NCI-H128 (cell line): ENCODE measurements at regions not wholly inside any gene's neighbourhood (a gene's known extent, or its start where the extent isn't known, plus 50 kb on each side); places are given as distances from the start of the nearest gene placed in this dataset.
"Not testable (repeated sequence)": the region's sequence is repeated elsewhere in the genome, so short reads cannot be mapped to it uniquely, and the experiment has no call there.

Source experiments
- DNase-seq: peaks from one replicate; lab custom pipeline; 2025; ENCODE audit not compliant: unreplicated experiment; lab: John Stamatoyannopoulos, UW

- no peak for DNase-seq
Observed at GRCh38 chr9:3773362-3774060, 247.7 kb upstream of the RFX3 start.

DNA sequence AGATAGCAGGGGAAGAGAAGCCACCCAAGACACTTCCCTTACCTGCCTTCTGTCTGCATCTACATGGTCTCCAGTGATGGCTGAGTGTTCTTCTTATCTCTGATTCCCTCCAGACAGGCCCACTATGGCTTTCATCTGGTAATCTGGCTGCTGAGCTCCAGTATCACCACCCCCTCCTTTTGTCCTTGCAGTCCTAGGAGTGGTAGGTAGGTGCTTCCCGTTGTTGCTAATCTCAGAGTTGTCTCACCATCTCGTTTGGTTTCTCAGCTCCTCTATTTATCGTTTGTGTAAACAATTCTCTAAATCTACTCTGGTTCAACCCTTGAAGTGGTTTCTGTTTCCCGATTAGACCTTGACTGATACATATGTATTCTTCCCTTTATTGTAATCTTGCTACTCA lies 243.8 kb upstream of the RFX3 start:
- DNase-seq = no peak

GRCh38 chr9:3768712-3769457 lies 243.1 kb upstream of the RFX3 start:
- DNase-seq = no peak

DNA sequence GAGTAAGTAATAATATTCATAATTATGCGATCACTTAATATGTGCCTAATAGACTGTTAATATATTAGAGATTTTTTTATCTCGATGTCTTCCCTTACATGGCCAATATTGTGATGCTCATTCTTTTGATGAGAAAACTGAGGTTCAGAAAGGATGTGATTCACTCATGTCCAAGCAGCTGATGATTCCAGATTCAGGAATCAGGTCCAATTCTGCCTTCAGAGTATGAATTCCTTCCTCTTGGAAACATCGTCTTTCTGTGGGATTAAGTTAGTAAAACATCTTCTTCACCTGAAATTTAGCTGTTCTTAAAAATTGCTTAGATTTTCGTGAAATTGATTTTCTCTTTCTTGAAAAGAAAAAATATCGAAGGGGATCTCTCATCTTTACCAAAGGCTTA lies 242.5 kb upstream of the RFX3 start:
- no peak for DNase-seq

DNA sequence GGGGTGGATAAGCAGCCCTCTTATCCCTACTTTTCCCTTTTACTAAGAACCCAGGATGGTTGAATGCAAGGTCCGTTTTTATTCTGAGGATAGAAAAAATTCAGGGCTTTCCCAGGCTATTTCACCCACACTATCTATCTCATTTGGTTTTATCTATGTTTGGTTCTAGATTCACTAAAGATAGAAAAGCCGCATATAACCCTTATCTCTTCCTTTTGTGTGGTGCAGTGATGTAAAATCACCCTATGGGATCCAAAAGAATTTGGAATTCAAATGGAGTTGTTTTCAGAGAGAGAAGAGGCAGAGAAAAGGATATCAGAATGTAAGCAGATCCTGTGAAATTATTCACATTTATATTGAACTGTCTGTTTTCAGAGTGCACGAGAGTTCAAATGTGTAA lies 236.3 kb upstream of the RFX3 start:
- no peak for DNase-seq

- no peak for DNase-seq
Observed at GRCh38 chr9:3760031-3760430, 234.2 kb upstream of the RFX3 start.

DNA sequence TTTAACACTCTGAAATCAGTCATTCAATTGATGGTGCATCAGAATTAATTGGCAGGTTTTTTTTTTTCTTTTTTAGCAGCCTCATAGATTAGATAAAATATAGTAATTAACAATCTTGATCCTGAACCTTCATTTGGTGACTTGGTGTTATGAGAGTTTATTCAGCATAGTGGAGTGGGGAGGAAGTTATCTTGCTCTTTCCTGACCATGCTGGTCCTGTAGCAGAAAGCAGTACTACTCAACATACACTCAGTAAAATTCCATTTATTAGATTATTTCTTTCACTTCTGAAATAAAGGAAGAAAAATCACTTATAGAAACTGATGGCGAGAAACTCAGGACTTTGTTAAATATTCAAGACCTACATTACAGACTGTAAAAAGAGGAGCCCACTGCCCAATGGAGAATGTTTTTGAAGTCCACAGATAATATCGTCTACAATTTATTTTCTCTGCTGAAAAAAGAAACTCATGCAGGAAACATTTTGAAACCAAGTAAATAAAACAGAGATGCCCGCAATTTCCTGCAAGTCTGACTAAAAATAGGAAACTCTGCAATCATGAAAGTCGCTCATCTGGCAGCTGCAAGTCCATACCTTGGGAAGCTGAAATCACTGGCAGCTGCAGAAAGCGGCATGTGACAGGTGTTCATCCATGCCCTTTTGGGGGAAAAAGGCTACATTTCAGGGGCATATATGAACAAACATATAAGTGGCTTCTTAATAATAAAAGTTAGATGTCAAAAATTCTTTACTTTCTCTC lies 233.2 kb upstream of the RFX3 start:
- no peak for DNase-seq

GRCh38 chr9:3756071-3756470 lies 230.3 kb upstream of the RFX3 start:
- no peak for DNase-seq

DNA sequence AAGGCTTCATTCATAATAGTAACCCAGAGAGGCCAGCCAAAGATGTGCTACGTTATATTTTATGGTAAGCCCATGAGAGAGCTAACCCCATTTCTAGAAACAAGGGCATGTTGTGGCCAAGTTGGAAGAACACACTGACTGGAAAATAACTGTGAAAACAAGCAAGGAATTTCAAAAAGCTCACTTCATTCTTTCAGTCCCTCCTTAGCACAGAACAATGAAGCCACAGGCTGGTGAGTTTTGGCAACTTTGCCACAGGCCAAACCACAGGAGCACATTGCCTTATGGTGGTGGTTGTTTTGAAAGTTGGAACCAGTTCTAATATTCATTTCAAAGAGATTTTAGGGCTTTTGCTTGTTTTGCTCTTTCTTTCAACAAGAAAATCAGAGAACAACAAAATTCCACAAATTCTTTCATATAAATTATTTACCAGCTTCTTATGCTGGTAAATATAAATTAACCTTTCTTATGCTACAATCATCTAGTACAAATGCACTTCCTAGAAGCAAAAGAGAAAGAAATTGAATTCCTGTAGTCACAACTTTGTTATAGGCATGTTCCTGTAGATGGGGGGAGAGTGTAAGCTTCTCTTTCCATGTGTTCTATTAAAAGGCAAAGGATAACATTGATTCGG lies 225.4 kb upstream of the RFX3 start:
- no peak for DNase-seq

GRCh38 chr9:3750321-3750720 lies 224.5 kb upstream of the RFX3 start:
- no peak for DNase-seq

DNA sequence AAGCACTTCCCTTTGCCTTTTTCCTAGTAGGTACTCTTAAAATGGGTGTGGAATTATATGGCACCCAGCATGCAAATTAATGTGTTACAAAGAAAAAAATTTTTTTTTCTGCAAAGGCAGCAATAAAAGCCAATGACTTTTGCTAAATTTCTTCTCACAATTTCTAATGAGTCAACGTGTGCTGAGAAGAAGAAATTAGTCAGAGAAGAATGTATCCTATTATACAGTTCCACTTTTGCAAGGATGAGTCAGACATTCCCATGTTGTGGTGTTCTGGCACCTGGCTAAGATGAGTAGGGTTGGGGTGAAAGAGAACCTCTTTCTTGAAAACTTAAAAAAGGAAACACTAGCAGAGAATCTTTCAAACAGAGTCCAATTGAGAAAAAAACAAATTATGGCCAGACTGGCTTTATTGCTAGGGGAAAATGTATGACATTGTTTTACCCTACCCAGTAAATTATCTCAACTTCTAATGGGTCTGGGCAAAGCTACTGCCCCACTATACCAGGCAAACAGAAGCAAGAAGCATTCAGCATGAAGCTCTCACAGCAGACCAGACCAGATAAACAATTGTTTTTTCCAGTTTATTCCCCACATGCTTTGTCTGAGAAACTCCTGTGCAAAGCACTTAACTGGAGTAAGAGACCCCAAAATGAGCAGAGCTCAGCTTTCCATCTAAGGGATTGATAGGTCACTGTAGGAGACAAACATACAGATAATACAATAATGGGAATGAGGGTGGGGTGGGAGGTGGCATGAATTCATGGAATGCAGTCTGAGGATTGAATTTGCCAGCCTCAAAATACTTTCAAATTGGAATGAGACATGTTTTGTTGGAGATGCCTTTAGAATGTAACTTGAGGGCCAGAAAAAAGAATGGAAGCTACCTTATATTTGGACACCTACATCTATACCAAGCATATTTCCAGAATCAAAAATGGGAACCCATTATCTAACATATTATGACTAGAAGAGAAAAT lies 220.8 kb upstream of the RFX3 start:
- no peak for DNase-seq

GRCh38 chr9:3743901-3744413 lies 218.2 kb upstream of the RFX3 start:
- no peak for DNase-seq

DNA sequence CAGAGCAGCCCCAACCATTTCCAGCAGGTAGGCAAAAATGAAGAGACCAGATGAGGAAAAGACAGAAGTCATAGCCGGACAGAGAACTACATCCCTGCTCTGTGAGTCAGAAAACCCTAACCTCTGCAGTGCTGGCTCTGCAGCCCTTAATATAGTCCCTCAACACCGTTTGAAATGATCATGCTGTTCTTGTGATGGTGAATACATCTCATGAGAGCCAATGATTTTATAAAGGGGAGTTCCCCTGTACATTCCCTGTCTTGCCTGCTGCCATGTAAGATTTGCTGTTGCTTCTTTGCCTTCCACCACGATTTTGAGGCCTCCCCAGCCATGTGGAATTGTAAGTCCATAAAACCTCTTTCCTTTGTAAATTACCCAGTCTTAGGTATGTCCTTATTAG lies 216.8 kb upstream of the RFX3 start:
- no peak for DNase-seq

- no peak for DNase-seq
Observed at GRCh38 chr9:3741729-3742128, 215.9 kb upstream of the RFX3 start.

DNA sequence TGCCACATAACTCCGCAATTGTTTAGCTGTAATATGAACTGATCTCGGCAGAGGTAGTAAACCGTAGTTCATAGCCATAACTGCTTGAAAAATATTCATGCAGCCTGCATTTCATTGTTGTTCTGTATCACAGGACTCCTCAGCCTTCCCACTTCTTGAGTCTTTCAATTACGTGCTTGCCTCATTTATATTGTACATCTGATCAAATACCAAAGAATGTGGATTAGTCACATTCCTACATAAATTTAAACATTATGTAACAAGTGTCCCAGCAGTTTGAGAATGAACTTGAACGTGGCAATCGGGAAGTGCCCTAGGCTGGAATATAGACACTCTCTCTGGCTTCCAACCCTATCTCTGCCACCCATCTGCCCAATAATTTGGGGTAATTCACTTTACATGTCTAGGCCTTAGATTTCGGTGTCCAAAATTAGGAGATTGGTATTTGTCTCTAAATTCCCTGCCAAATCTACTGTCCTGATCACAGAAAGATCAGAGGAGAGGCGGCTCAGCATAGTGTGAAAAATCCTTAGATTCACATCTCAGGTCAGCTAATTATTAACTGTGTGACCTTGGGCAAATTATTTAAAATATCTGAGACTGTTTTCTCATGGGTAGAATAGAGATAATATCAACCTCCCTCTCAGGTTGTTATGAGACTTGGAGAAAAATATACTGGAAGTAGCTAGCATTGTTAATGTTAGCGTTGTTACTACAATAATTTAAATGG lies 215.1 kb upstream of the RFX3 start:
- DNase-seq = no peak

DNA sequence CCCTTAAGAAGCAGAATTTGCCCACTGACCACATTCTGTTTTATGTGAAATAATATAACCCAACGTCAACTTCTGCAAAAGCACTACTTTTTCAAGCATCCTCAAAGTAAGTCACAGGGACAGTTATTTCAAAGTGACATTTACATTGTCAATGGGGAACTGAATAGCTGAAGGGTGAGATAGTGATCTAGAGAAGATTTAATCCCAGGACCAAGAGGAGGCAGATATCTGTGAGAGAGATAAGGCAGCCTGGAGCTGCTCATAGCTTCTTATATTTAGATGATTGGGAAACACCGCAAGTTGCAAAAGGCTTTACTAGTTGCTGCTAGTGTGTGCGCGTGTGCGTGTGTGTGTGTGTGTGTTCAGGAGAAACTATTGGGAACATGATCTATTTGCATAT lies 210.4 kb upstream of the RFX3 start:
- DNase-seq = no peak

GRCh38 chr9:3735251-3735650 lies 209.4 kb upstream of the RFX3 start:
- DNase-seq = no peak

GRCh38 chr9:3733527-3734262 lies 207.9 kb upstream of the RFX3 start:
- not testable (repeated sequence) for DNase-seq

DNA sequence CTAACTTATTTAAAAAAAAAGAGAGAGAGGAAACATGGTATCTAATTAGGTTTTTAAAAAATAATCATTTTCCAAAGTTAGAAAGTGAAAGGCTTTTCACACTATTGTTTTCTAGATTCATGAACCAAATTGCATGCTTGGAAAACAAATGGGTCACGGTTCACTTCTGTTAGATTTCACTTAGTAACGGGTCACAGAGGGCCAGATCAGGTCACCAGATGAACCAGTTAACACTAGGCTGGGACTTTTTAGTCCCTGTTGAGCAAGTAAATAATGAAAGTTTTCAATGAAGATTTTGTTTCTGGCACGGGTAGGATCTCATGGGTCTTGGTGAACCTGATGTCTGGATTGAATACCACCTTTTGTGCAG lies 207.2 kb upstream of the RFX3 start:
- DNase-seq = no peak
